ENCODE measurements at regions not wholly inside any gene's neighbourhood (a gene's known extent, or its start where the extent isn't known, plus 50 kb on each side); places are given as distances from the start of the nearest gene placed in this dataset.

DNA sequence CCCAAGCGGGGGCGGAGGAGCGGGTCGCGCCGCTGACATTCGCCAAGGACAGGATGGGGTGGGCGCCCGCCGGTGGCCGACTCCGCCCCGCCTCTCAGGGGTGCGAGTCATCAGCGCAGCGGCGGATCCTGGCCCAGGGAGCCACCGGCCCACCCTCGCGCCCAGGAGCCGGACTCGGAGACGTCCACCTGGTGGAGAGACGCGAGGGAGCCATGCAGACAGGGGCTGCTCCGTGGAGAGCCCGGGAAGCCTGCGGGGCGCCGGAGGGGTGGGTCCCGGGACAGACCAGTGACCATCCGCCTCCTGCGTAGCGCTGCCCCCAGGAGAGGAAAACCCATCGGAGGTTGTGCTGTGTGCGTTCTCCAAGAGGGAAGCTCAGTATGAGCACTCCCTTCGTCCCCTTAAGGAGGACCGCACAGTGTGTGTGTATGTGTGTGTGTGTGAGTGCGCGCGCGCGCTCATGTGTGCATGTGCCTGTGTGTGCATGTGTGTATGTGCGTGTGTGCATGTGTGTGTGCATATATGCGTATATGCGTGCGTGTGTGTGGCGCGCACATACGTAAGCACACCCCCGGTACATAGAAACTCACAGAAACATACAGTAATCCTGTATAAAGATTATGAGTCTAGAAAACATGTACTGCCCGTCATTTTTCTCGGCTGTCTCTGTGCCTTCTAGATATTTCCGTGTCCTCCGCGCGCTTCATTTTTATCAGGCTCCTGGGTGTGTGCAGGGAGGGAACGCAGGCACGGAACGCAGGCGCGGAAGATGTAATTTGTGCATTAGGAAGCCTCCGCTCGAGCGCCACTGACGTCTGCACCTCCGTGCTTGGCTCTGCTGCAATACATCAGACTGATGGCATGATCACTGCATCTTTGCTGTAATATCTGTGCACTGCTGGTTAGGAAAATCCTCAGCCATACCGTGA is 158.9 kb downstream of the TBXT start:
- TF ChIP-seq, protein P1, sequence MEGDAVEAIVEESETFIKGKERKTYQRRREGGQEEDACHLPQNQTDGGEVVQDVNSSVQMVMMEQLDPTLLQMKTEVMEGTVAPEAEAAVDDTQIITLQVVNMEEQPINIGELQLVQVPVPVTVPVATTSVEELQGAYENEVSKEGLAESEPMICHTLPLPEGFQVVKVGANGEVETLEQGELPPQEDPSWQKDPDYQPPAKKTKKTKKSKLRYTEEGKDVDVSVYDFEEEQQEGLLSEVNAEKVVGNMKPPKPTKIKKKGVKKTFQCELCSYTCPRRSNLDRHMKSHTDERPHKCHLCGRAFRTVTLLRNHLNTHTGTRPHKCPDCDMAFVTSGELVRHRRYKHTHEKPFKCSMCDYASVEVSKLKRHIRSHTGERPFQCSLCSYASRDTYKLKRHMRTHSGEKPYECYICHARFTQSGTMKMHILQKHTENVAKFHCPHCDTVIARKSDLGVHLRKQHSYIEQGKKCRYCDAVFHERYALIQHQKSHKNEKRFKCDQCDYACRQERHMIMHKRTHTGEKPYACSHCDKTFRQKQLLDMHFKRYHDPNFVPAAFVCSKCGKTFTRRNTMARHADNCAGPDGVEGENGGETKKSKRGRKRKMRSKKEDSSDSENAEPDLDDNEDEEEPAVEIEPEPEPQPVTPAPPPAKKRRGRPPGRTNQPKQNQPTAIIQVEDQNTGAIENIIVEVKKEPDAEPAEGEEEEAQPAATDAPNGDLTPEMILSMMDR (IDR thresholded peaks at IDR 0.05) = no peak
- TF ChIP-seq ZFX (IDR thresholded peaks at IDR 0.05; ENCODE audit: borderline replicate concordance) = no peak
